NCI-H1105 treated with DMSO at 0.1 percent for 48 hours (cell line): ENCODE measurements at regions not wholly inside any gene's neighbourhood (a gene's known extent, or its start where the extent isn't known, plus 50 kb on each side); places are given as distances from the start of the nearest gene placed in this dataset.
"Not testable (repeated sequence)": the region's sequence is repeated elsewhere in the genome, so short reads cannot be mapped to it uniquely, and the experiment has no call there.

ENCODE experiments used
- DNase-seq: peaks from one replicate; lab custom pipeline; 2025; lab: John Stamatoyannopoulos, UW

GRCh38 chr4:30148828-30149227 lies 571.3 kb upstream of the PCDH7 start:
- DNase-seq: not testable (repeated sequence)

- DNase-seq: not testable (repeated sequence)
Observed at GRCh38 chr4:30149539-30149938, 570.6 kb upstream of the PCDH7 start.

- no peak for DNase-seq
Observed at GRCh38 chr4:30153427-30153826, 566.7 kb upstream of the PCDH7 start.

- DNase-seq: no peak
Observed at GRCh38 chr4:30160140-30160539, 560.0 kb upstream of the PCDH7 start.

GRCh38 chr4:30172416-30172815 lies 547.8 kb upstream of the PCDH7 start:
- no peak for DNase-seq

GRCh38 chr4:30181512-30181911 lies 538.7 kb upstream of the PCDH7 start:
- DNase-seq: no peak

GRCh38 chr4:30181918-30182317 lies 538.3 kb upstream of the PCDH7 start:
- no peak for DNase-seq

- no peak for DNase-seq
Observed at GRCh38 chr4:30182786-30183185, 537.4 kb upstream of the PCDH7 start.

- no peak for DNase-seq
Observed at GRCh38 chr4:30191902-30192301, 528.3 kb upstream of the PCDH7 start.

- no peak for DNase-seq
Observed at GRCh38 chr4:30207389-30207788, 512.8 kb upstream of the PCDH7 start.

- DNase-seq: no peak
Observed at GRCh38 chr4:30208731-30209435, 511.3 kb upstream of the PCDH7 start.

- DNase-seq: not testable (repeated sequence)
Observed at GRCh38 chr4:30215973-30216372, 504.2 kb upstream of the PCDH7 start.

GRCh38 chr4:30245140-30245539 lies 475.0 kb upstream of the PCDH7 start:
- no peak for DNase-seq

- DNase-seq: peak; percentile 18
Observed at GRCh38 chr4:30256116-30256832, 463.9 kb upstream of the PCDH7 start.

- no peak for DNase-seq
Observed at GRCh38 chr4:30258949-30259348, 461.2 kb upstream of the PCDH7 start.

GRCh38 chr4:30262379-30262778 lies 457.8 kb upstream of the PCDH7 start:
- no peak for DNase-seq

GRCh38 chr4:30264465-30264864 lies 455.7 kb upstream of the PCDH7 start:
- no peak for DNase-seq

- no peak for DNase-seq
Observed at GRCh38 chr4:30265716-30266115, 454.5 kb upstream of the PCDH7 start.

- no peak for DNase-seq
Observed at GRCh38 chr4:30268370-30268769, 451.8 kb upstream of the PCDH7 start.

- DNase-seq: no peak
Observed at GRCh38 chr4:30269850-30270249, 450.3 kb upstream of the PCDH7 start.

GRCh38 chr4:30281986-30282385 lies 438.2 kb upstream of the PCDH7 start:
- DNase-seq: no peak

GRCh38 chr4:30283336-30283735 lies 436.8 kb upstream of the PCDH7 start:
- DNase-seq: no peak

GRCh38 chr4:30294295-30294694 lies 425.9 kb upstream of the PCDH7 start:
- DNase-seq: no peak

GRCh38 chr4:30295652-30296051 lies 424.5 kb upstream of the PCDH7 start:
- no peak for DNase-seq
